OCI-LY1 (cell line): ENCODE measurements at regions not wholly inside any gene's neighbourhood (a gene's known extent, or its start where the extent isn't known, plus 50 kb on each side); places are given as distances from the start of the nearest gene placed in this dataset.

Experiments
- CTCF ChIP-seq: fragments of 200-600 bp; sonication (generic), shearing (Covaris generic); IDR thresholded peaks from 2 replicates; pipeline ENCODE4 v1.5.1; 2017; ENCODE audit warnings: mild to moderate bottlenecking, antibody characterized with exemption, low read length, moderate library complexity, mixed read lengths
- EZH2 ChIP-seq: fragments of 200-600 bp; sonication (generic), shearing (Covaris generic); IDR thresholded peaks from 2 replicates; pipeline ENCODE4 v1.8.0; 2017; ENCODE audit warnings: borderline replicate concordance, mixed run types, mild to moderate bottlenecking, antibody characterized with exemption, low read length, moderate library complexity, mixed read lengths

GRCh38 chr2:17056236-17056635 is 390.6 kb upstream of the CYRIA start:
- TF ChIP-seq EZH2 (no peak), CTCF (no peak)
